Forelimb muscle (tissue), 1 donor: ENCODE measurements at regions not wholly inside any gene's neighbourhood (a gene's known extent, or its start where the extent isn't known, plus 50 kb on each side); places are given as distances from the start of the nearest gene placed in this dataset.

Experiments used
- DNase-seq: peaks from one replicate; pipeline ENCODE4 v3.0.0-alpha.2; 2013; ENCODE audit warnings: low read depth

DNA sequence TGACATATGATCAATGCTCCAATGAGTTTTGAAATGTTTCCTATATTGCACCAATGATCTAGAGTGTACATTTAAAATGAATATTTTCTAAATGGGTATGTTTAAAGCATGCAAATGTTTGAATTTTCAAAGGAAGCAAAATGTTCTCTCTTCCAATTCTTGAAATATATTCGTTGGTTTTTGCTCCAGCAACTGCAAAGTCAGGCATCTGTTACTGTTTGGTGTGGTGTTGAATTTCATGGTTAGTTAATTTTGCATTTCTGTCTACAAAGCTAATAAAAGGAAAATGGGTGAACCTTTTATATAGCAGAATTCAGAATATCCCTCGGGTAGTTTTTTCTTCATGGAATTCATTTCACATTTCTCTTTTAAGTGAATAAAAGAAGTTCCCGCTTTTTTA lies 1018.3 kb downstream of the GRIK2 start:
- DNase-seq: no peak

GRCh38 chr6:102407886-102408741 lies 1014.6 kb downstream of the GRIK2 start:
- no peak for DNase-seq

GRCh38 chr6:102405860-102406259 lies 1012.4 kb downstream of the GRIK2 start:
- DNase-seq: no peak

DNA sequence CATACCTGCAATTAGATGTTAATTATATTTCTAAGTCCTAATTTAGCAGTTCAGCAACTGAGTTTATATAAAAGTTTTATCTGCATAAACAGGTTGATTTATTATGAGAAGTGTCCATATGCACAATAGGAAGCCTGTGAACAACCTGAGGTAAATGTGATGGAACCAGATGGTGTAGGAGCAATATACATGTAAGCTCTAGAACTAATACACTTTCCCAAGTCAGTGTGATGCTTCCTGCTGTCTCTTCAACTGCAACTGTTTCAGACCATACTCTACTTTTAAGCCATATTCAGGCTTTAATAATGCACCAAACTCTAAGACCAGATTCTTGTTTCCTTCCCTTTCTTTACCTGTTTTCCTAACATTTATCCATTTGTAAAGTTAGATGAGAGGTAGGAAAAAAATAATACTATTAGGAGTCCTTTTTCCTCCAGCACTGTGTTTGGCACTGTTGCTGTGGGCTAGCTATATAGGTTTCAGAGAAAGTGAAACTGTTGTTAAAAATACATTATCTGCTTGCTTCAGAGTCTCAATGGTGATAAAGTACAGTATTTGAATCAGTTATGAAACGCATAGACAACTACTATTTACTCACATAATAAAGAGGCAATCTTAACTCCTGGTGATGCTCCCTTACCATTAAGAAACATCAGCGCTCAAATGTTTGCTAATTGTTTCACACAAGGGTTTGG lies 1009.3 kb downstream of the GRIK2 start:
- no peak for DNase-seq

- no peak for DNase-seq
These were observed 1005.4 kb downstream of the GRIK2 start for GRCh38 chr6:102398788-102399390.

- no peak for DNase-seq
These were observed 997.0 kb downstream of the GRIK2 start for GRCh38 chr6:102390541-102390940.

GRCh38 chr6:102389994-102390393 lies 996.5 kb downstream of the GRIK2 start:
- no peak for DNase-seq

DNA sequence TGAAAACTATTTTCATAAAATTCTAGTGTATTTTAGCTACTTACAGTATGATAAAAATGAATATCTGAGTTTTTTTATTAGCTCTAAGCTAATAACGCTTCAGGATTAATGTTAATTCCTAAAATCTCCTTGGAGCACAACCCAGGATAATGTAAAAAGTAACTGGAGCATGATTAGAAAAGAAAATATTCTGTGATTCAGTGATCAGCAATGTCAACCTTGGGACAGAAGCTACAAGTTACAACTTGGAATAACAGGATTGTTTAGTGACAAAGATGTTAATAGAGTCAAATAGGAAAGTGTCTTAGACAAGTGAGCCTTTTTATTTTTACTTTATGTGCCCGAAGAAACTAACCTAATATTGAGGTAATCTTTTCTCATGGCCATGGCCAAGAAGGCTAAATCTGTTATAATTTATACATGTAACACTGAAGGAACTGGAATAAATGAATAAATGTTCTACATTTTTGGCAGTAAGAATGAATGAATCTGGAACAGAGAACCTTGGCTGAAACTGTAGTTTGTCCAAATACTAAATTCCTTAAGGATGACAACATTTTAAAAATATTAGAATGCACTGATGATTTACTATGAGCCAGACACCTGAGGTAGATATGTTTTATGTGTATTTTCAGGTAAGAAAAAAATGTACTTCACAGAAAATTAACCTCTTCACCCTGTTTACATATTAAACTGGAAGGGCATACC lies 994.0 kb downstream of the GRIK2 start:
- DNase-seq: no peak

GRCh38 chr6:102381203-102381602 lies 987.7 kb downstream of the GRIK2 start:
- DNase-seq: no peak

GRCh38 chr6:102356170-102356569 lies 962.7 kb downstream of the GRIK2 start:
- DNase-seq: no peak

DNA sequence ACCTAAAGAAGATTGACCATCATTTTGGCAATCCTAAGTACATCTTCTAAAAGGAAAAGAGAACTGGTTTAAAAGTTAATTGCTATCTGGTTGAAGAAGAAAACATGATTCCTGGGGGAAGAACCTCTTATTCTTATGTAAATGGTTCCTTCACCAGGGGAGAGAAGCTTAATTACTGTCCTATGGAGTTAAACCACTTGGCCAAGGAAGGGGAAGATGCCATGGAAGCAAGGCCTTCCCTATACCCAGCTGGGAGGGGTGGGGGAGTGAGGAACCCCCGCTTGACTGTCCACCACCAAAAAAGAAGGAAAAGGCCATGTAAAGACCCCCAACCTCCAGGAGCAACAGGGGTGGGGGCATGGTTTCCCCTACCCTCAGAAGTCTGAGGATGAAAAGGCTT lies 962.1 kb downstream of the GRIK2 start:
- no peak for DNase-seq

GRCh38 chr6:102352552-102352951 lies 959.0 kb downstream of the GRIK2 start:
- DNase-seq: no peak

DNA sequence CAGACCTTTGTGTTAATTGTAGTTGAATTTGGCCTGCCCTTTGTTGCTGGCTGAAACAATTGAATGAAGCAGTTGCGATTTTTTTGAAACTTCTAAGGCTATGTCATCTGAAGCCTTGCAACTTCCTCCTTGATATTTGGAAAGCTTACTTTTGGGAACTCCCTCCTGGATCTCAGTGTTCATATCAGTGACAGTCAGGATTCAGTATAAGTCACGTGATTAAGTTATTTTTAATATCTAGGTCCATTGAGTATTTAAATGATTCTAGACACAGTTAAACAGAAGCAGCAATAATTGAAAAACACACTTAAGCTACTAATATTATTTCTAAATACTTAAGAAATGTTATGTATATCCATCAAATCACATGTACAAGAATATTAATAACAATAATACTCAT lies 951.3 kb downstream of the GRIK2 start:
- DNase-seq: no peak

- no peak for DNase-seq
These were observed 946.8 kb downstream of the GRIK2 start for GRCh38 chr6:102340311-102340710.

DNA sequence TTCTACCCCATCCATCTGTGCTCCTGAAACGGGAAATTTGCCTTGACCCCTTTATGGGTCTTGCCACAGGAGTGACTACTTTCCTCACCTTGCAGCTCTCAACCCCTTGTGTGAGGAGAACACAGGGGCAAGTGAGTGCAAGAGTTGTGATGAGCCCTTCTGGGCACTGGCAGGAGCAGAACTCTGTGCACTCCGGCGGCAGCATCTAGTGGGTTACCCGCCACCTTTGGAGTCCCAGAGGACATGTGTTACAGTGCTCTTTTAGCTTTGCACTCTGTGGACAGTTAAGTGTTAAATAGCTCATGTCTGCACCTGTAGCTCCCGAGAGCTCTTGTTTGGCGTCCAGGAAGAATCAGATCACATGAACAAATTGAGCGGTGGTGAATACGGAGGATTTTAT lies 940.2 kb downstream of the GRIK2 start:
- no peak for DNase-seq

- no peak for DNase-seq
These were observed 934.3 kb downstream of the GRIK2 start for GRCh38 chr6:102327697-102328225.

DNA sequence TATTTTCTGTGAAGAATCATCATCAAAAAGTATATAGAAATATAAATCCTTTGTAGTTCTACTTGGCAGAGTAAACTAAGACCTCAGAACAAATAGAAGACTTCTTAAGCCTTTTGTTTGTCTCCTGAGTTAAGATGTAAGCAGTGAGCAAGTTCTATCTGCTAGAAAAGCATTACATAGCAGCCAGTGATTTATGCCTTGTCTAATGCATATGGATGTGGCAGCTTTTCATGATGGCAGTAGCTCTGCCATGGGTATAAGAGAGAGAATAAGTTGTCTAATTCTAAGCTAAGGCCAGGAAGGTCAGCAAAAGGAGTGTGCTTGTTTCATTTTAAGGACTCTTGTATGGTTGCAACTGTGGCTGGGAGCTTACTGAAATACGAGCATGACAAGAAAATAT lies 920.2 kb downstream of the GRIK2 start:
- no peak for DNase-seq

GRCh38 chr6:102309700-102310099 lies 916.2 kb downstream of the GRIK2 start:
- DNase-seq: no peak

DNA sequence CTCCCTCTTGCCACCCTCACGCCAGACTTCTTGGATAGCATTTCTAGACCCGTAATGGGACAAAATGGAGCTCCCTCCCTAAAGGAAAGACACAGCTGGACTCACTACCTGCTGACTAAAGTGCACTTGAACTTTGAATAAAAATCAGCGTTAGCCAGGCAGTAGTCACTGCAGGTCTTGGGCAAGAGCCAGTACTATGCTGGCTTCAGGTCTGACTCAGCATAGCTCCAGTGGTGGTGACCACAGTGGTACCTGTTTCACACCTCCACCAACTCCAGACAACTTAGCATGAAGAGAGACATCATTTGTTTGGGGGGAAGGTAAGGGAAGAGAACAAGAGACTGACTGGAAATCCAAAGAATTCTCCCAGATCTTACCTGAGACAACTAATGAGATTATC lies 906.8 kb downstream of the GRIK2 start:
- DNase-seq: no peak

- no peak for DNase-seq
These were observed 904.5 kb downstream of the GRIK2 start for GRCh38 chr6:102298051-102298450.
